PC-3 (cell line): ENCODE measurements at regions not wholly inside any gene's neighbourhood (a gene's known extent, or its start where the extent isn't known, plus 50 kb on each side); places are given as distances from the start of the nearest gene placed in this dataset.

Source experiments
- CTCF ChIP-seq: fragments of 300-600 bp; sonication (generic); conservative IDR thresholded peaks from 2 replicates; pipeline ENCODE4 v1.5.1; 2017; ENCODE audit warnings: antibody characterized with exemption, low read depth, mild to moderate bottlenecking, low read length
- EZH2 ChIP-seq: fragments of 300-600 bp; sonication (generic); IDR thresholded peaks from one replicate; pipeline ENCODE4 v1.6.1; 2017; ENCODE audit warnings: antibody characterized with exemption, mild to moderate bottlenecking, low read length; ENCODE audit not compliant: unreplicated experiment
- EZH2phosphoT487 ChIP-seq: fragments of 300-600 bp; sonication (generic); IDR thresholded peaks from 2 replicates; pipeline ENCODE4 v1.6.1; 2018; ENCODE audit warnings: mild to moderate bottlenecking, antibody characterized with exemption, low read length, borderline replicate concordance

GRCh38 chr6:82524031-82524430 lies 160.4 kb downstream of the TPBG start:
- TF ChIP-seq CTCF (no peak), EZH2 (no peak), EZH2phosphoT487 (no peak)
